ENCODE measurements at regions not wholly inside any gene's neighbourhood (a gene's known extent, or its start where the extent isn't known, plus 50 kb on each side); places are given as distances from the start of the nearest gene placed in this dataset.

- no peak overlapping the region for H3K4me3 ChIP-seq (ENCODE audit: low read depth, low read length)
Measured at GRCh38 chr6:98454809-98455322, 379.5 kb upstream of the POU3F2 start.

GRCh38 chr6:98458708-98459107 lies 375.7 kb upstream of the POU3F2 start:
- Histone ChIP-seq H3K4me1 (ENCODE audit: control insufficient read depth, insufficient read depth, low read length) (no peaks in the 10 kb centered on the region), H3K9me3 (ENCODE audit: control insufficient read depth, insufficient read depth, low read length) (no peaks in the 10 kb centered on the region), H3K36me3 (ENCODE audit: control insufficient read depth, insufficient read depth, low read length) (no peaks in the 10 kb centered on the region), H3K27me3 (ENCODE audit: control insufficient read depth, insufficient read depth, low read length) (no peaks in the 10 kb centered on the region), H3K9ac (ENCODE audit: low read depth, low read length) (no peak overlapping the region), H3K4me3 (ENCODE audit: low read depth, low read length) (no peak overlapping the region)

More at GRCh38 chr6:98454809-98455322, 379.5 kb upstream of the POU3F2 start:
- H3K36me3 ChIP-seq (ENCODE audit: control insufficient read depth, insufficient read depth, low read length): no peaks in the 10 kb centered on the region
- no peaks in the 10 kb centered on the region for H3K27me3 ChIP-seq (ENCODE audit: control insufficient read depth, insufficient read depth, low read length)
- no peaks in the 10 kb centered on the region for H3K4me1 ChIP-seq (ENCODE audit: control insufficient read depth, insufficient read depth, low read length)
- H3K9ac ChIP-seq (ENCODE audit: low read depth, low read length): no peak overlapping the region
- no peaks in the 10 kb centered on the region for H3K9me3 ChIP-seq (ENCODE audit: control insufficient read depth, insufficient read depth, low read length)

- Histone ChIP-seq H3K9ac (ENCODE audit: low read depth, low read length) (no peak overlapping the region), H3K27me3 (ENCODE audit: control insufficient read depth, insufficient read depth, low read length) (no peaks in the 10 kb centered on the region), H3K36me3 (ENCODE audit: control insufficient read depth, insufficient read depth, low read length) (no peaks in the 10 kb centered on the region), H3K9me3 (ENCODE audit: control insufficient read depth, insufficient read depth, low read length) (no peaks in the 10 kb centered on the region), H3K4me3 (ENCODE audit: low read depth, low read length) (no peak overlapping the region), H3K4me1 (ENCODE audit: control insufficient read depth, insufficient read depth, low read length) (no peaks in the 10 kb centered on the region)
Measured at GRCh38 chr6:98463038-98464000, 371.1 kb upstream of the POU3F2 start.

DNA sequence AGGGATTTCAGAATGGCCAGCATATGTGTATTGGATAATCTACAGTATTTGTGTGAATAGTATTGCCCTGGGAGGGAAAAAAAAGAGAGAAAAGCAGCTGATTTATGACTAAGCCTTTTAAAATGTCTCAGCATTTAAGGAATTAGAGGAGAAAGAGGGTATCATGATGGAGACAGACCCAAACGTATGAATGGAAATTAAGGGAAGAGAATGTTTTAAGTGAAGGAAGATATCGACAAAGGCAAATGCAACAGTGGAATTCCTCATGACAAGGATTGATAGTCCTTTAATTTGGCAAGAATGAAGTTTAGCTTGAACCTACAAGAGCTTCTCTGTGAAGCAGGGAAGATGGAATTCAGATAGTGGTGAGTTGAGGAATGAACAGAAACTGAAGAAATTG lies 367.3 kb upstream of the POU3F2 start:
- no peaks in the 10 kb centered on the region for H3K9me3 ChIP-seq (ENCODE audit: control insufficient read depth, insufficient read depth, low read length)

DNA sequence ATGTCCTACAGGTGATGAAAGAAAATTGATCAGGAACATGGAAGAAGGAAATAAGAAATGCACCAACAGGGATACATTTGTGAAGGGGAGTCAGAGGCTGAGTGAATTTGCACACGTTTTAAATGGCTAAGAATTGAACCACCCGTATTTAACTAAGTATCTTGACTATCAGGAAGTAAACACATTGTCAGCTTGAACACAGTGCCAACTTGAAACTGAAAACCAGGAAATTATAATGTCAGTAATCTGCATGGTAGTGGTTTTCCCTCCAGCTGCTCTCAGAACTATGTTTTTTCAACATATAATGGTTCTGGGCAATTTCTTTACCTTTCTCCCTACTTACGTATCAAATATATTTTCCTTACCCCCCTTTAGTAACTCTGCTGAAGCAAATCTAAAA lies 366.5 kb upstream of the POU3F2 start:
- Histone ChIP-seq H3K9me3 (ENCODE audit: control insufficient read depth, insufficient read depth, low read length) (no peaks in the 10 kb centered on the region), H3K27me3 (ENCODE audit: control insufficient read depth, insufficient read depth, low read length) (no peaks in the 10 kb centered on the region), H3K36me3 (ENCODE audit: control insufficient read depth, insufficient read depth, low read length) (no peaks in the 10 kb centered on the region), H3K4me3 (ENCODE audit: low read depth, low read length) (no peak overlapping the region), H3K9ac (ENCODE audit: low read depth, low read length) (no peak overlapping the region), H3K4me1 (ENCODE audit: control insufficient read depth, insufficient read depth, low read length) (no peaks in the 10 kb centered on the region)

More for the DNA sequence above, 367.3 kb upstream of the POU3F2 start:
- H3K36me3 ChIP-seq (ENCODE audit: control insufficient read depth, insufficient read depth, low read length): no peaks in the 10 kb centered on the region
- H3K27me3 ChIP-seq (ENCODE audit: control insufficient read depth, insufficient read depth, low read length): no peaks in the 10 kb centered on the region
- no peaks in the 10 kb centered on the region for H3K4me1 ChIP-seq (ENCODE audit: control insufficient read depth, insufficient read depth, low read length)
- H3K9ac ChIP-seq (ENCODE audit: low read depth, low read length): no peak overlapping the region
- H3K4me3 ChIP-seq (ENCODE audit: low read depth, low read length): no peak overlapping the region

DNA sequence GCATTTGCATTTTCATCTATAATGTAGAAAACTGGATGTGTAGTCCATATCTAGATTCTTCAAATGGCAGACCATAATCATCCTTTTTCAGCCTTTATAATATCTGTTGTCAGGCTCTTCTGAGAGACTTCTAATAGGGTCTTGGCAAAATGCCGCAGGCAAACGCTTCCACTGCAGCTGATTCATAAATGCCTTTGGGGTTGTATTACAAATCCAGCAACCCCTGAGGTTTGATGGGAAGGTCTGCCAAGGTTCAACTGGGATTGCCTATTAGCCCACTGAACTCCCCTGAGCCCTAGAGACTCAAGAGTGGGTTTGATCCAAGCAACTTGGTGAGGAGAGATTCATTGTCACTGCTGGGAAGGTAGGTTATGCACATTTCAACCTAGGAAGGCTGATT lies 365.2 kb upstream of the POU3F2 start:
- Histone ChIP-seq H3K9me3 (ENCODE audit: control insufficient read depth, insufficient read depth, low read length) (no peaks in the 10 kb centered on the region), H3K36me3 (ENCODE audit: control insufficient read depth, insufficient read depth, low read length) (no peaks in the 10 kb centered on the region), H3K4me1 (ENCODE audit: control insufficient read depth, insufficient read depth, low read length) (no peaks in the 10 kb centered on the region), H3K4me3 (ENCODE audit: low read depth, low read length) (no peak overlapping the region), H3K9ac (ENCODE audit: low read depth, low read length) (no peak overlapping the region), H3K27me3 (ENCODE audit: control insufficient read depth, insufficient read depth, low read length) (no peaks in the 10 kb centered on the region)

- H3K4me1 ChIP-seq (ENCODE audit: control insufficient read depth, insufficient read depth, low read length): no peaks in the 10 kb centered on the region
- H3K9me3 ChIP-seq (ENCODE audit: control insufficient read depth, insufficient read depth, low read length): no peaks in the 10 kb centered on the region
- no peaks in the 10 kb centered on the region for H3K27me3 ChIP-seq (ENCODE audit: control insufficient read depth, insufficient read depth, low read length)
- no peak overlapping the region for H3K4me3 ChIP-seq (ENCODE audit: low read depth, low read length)
- H3K9ac ChIP-seq (ENCODE audit: low read depth, low read length): no peak overlapping the region
- H3K36me3 ChIP-seq (ENCODE audit: control insufficient read depth, insufficient read depth, low read length): no peaks in the 10 kb centered on the region
Measured at GRCh38 chr6:98470821-98471220, 363.6 kb upstream of the POU3F2 start.

DNA sequence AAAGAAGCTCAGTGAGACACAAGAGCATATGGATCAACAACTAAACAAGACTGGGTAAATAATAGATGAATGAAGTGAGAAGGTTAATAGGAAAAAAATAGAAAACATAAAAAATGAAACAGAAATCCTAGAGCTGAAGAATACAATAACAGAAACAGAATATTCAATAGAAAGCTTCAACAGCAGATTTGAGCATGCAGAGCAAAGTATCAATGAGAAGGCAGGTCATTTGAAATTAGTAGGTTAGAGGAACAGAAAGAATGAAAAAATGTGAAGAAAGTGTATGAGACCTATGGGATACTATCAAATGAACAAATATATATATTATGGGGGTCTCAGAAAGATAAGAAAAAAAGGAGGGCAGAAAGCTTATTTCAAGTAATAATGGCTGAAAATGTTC lies 362.9 kb upstream of the POU3F2 start:
- no peaks in the 10 kb centered on the region for H3K36me3 ChIP-seq (ENCODE audit: control insufficient read depth, insufficient read depth, low read length)
- no peak overlapping the region for H3K9ac ChIP-seq (ENCODE audit: low read depth, low read length)
- H3K4me3 ChIP-seq (ENCODE audit: low read depth, low read length): no peak overlapping the region
- no peaks in the 10 kb centered on the region for H3K4me1 ChIP-seq (ENCODE audit: control insufficient read depth, insufficient read depth, low read length)
- H3K27me3 ChIP-seq (ENCODE audit: control insufficient read depth, insufficient read depth, low read length): no peaks in the 10 kb centered on the region
- H3K9me3 ChIP-seq (ENCODE audit: control insufficient read depth, insufficient read depth, low read length): no peaks in the 10 kb centered on the region

GRCh38 chr6:98477231-98477630 lies 357.1 kb upstream of the POU3F2 start:
- no peaks in the 10 kb centered on the region for H3K27me3 ChIP-seq (ENCODE audit: control insufficient read depth, insufficient read depth, low read length)
- no peaks in the 10 kb centered on the region for H3K36me3 ChIP-seq (ENCODE audit: control insufficient read depth, insufficient read depth, low read length)
- H3K4me1 ChIP-seq (ENCODE audit: control insufficient read depth, insufficient read depth, low read length): no peaks in the 10 kb centered on the region
- H3K4me3 ChIP-seq (ENCODE audit: low read depth, low read length): no peak overlapping the region
- no peaks in the 10 kb centered on the region for H3K9me3 ChIP-seq (ENCODE audit: control insufficient read depth, insufficient read depth, low read length)
- H3K9ac ChIP-seq (ENCODE audit: low read depth, low read length): no peak overlapping the region

DNA sequence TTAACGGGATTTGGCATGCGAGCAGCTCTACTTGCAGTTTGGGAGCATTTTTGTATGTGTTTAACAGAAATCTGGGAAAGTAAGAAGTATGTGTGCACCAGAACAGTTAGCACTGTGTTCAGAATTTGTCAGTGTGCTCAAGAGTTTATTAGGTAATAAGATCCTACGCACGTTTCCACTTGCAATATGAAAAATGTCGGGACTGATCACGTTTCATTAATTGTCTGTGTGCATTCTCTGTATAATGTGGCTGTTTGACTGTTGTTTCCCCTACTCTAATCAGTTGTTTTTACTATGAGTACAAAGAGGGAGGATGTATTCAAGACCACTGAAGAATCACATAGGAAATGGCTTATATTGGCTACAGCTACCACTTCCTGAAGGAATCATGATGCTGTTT lies 349.7 kb upstream of the POU3F2 start:
- Histone ChIP-seq H3K4me1 (ENCODE audit: control insufficient read depth, insufficient read depth, low read length) (peaks cover 12% of the 10 kb centered on the region), H3K9me3 (ENCODE audit: control insufficient read depth, insufficient read depth, low read length) (no peaks in the 10 kb centered on the region), H3K9ac (ENCODE audit: low read depth, low read length) (no peak overlapping the region), H3K27me3 (ENCODE audit: control insufficient read depth, insufficient read depth, low read length) (no peaks in the 10 kb centered on the region), H3K36me3 (ENCODE audit: control insufficient read depth, insufficient read depth, low read length) (no peaks in the 10 kb centered on the region), H3K4me3 (ENCODE audit: low read depth, low read length) (no peak overlapping the region)

GRCh38 chr6:98485593-98485992 lies 348.8 kb upstream of the POU3F2 start:
- H3K4me3 ChIP-seq (ENCODE audit: low read depth, low read length): no peak overlapping the region
- no peaks in the 10 kb centered on the region for H3K27me3 ChIP-seq (ENCODE audit: control insufficient read depth, insufficient read depth, low read length)
- peaks cover 12% of the 10 kb centered on the region for H3K4me1 ChIP-seq (ENCODE audit: control insufficient read depth, insufficient read depth, low read length)
- H3K9ac ChIP-seq (ENCODE audit: low read depth, low read length): no peak overlapping the region
- no peaks in the 10 kb centered on the region for H3K36me3 ChIP-seq (ENCODE audit: control insufficient read depth, insufficient read depth, low read length)
- H3K9me3 ChIP-seq (ENCODE audit: control insufficient read depth, insufficient read depth, low read length): no peaks in the 10 kb centered on the region

GRCh38 chr6:98486057-98486456 lies 348.3 kb upstream of the POU3F2 start:
- H3K4me3 ChIP-seq (ENCODE audit: low read depth, low read length): no peak overlapping the region
- H3K36me3 ChIP-seq (ENCODE audit: control insufficient read depth, insufficient read depth, low read length): no peaks in the 10 kb centered on the region
- no peak overlapping the region for H3K9ac ChIP-seq (ENCODE audit: low read depth, low read length)
- no peaks in the 10 kb centered on the region for H3K27me3 ChIP-seq (ENCODE audit: control insufficient read depth, insufficient read depth, low read length)
- H3K9me3 ChIP-seq (ENCODE audit: control insufficient read depth, insufficient read depth, low read length): no peaks in the 10 kb centered on the region
- peaks cover 12% of the 10 kb centered on the region for H3K4me1 ChIP-seq (ENCODE audit: control insufficient read depth, insufficient read depth, low read length)
